ENCODE measurements at regions not wholly inside any gene's neighbourhood (a gene's known extent, or its start where the extent isn't known, plus 50 kb on each side); places are given as distances from the start of the nearest gene placed in this dataset.
"Not testable (repeated sequence)": the region's sequence is repeated elsewhere in the genome, so short reads cannot be mapped to it uniquely, and the experiment has no call there.

- FAIRE-seq (no peak), DNase-seq (ENCODE audit: insufficient read length, low spot score) (no peak)
- no peak for TF ChIP-seq POLR2A (IDR thresholded peaks at IDR 0.05; ENCODE audit: low read depth, low read length)
These were observed 118.4 kb upstream of the PRSS3 start for GRCh38 chr9:33676746-33677505.

DNA sequence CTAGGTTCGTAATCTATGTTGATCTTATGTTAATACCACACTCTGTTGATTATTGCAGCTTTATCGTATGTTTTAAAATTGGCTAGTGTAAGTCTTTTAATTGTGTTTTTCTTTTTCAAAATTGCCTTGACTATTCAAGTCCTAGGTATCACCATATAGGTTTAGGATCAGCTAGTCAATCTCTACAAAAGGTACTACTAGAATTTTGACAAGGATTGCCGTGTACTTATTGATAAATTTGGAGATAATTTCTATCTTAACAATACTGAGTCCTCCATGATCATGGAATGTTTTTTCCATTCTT is 117.9 kb upstream of the PRSS3 start:
- FAIRE-seq, result no peak
- no peak for TF ChIP-seq POLR2A (IDR thresholded peaks at IDR 0.05; ENCODE audit: low read depth, low read length)
- no peak for DNase-seq (ENCODE audit: insufficient read length, low spot score)

DNA sequence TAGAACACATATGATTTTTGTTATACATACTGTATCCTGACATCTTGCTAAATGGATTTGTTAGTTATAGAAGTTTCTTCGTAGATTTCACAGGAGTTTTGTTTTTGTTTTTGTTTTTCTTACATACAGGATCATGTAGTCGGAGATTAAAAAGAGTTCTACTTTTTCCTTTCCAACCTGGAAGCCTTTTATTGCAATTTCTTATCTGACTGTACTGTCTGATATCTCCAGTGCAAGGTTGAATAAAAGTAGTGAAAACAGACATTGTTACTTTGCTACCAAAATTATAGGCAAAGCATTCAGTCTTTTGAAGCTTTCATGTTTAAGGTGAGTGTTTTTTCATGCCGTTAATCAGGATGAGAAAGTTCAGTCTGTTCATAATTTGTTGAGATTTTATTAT is 117.4 kb upstream of the PRSS3 start:
- FAIRE-seq (no peak), DNase-seq (ENCODE audit: insufficient read length, low spot score) (no peak)
- TF ChIP-seq POLR2A (IDR thresholded peaks at IDR 0.05; ENCODE audit: low read depth, low read length), result no peak

- no peak for TF ChIP-seq POLR2A (IDR thresholded peaks at IDR 0.05; ENCODE audit: low read depth, low read length)
- DNase-seq (ENCODE audit: insufficient read length, low spot score) (no peak), FAIRE-seq (no peak)
These were observed 112.8 kb upstream of the PRSS3 start for GRCh38 chr9:33682551-33682950.

DNA sequence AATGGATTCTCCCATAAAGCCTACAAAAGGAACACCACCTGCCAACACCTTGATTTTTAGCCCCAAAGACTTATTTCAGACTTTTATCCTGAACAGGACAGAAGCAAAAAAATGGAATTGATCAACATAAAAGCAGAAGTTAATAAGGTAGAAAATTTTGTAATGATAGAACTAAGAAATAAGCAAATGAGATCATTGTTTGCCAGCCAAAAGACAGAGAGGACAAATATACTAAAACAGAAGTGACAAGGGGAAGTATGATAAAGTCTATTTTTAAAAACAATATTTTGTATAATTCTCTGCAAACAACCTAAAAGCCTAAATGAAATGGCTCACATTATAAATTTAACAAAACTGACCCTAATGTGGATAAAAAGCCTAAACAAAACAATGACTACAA is 110.5 kb upstream of the PRSS3 start:
- TF ChIP-seq POLR2A (IDR thresholded peaks at IDR 0.05; ENCODE audit: low read depth, low read length), result no peak
- DNase-seq (ENCODE audit: insufficient read length, low spot score) (no peak), FAIRE-seq (no peak)

DNA sequence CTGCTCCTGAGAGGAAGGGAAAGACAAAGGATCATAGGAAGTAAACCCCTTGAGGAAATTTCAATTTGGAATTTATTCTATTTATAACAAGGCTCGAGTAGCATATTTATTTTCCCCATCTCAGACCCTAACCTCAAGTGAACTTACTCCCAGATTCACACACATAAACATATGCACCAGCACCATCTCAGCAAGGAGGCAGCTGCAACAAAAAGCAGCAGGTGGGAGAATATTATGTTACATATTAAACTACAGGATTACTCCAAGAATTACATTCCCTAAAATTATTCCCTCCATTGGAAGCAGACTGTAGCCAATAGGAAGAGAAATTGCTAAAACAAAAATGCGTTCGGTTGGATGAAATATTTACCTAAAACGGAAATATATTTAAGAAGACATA is 108.4 kb upstream of the PRSS3 start:
- no peak for TF ChIP-seq POLR2A (IDR thresholded peaks at IDR 0.05; ENCODE audit: low read depth, low read length)
- FAIRE-seq, result no peak
- no peak for DNase-seq (ENCODE audit: insufficient read length, low spot score)

DNA sequence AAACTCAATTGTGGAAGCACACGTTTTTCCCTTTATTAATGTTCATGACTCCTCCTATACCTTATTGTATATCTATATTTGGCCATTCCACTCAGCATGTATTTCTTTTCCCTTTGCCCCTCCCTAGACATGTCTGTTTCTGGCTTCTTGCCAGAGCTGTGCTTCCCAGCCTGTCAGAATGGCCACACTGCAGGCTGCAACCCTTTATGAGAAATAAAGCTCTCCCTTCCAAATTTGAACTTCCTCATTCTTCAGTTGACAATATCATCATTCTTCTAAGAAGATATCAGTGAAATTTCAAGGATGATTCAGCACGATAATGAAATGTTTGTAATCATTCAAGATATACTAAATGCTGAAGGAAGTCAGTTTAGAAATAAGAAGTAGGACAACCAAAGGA is 107.6 kb upstream of the PRSS3 start:
- FAIRE-seq, result no peak
- TF ChIP-seq POLR2A (IDR thresholded peaks at IDR 0.05; ENCODE audit: low read depth, low read length), result no peak
- no peak for DNase-seq (ENCODE audit: insufficient read length, low spot score)

GRCh38 chr9:33690143-33690933 is 105.0 kb upstream of the PRSS3 start:
- no peak for DNase-seq (ENCODE audit: insufficient read length, low spot score)
- no peak for FAIRE-seq
- TF ChIP-seq POLR2A (IDR thresholded peaks at IDR 0.05; ENCODE audit: low read depth, low read length), result no peak

- FAIRE-seq (no peak), DNase-seq (ENCODE audit: insufficient read length, low spot score) (no peak)
- no peak for TF ChIP-seq POLR2A (IDR thresholded peaks at IDR 0.05; ENCODE audit: low read depth, low read length)
These were observed 100.1 kb upstream of the PRSS3 start for GRCh38 chr9:33695299-33695698.

DNA sequence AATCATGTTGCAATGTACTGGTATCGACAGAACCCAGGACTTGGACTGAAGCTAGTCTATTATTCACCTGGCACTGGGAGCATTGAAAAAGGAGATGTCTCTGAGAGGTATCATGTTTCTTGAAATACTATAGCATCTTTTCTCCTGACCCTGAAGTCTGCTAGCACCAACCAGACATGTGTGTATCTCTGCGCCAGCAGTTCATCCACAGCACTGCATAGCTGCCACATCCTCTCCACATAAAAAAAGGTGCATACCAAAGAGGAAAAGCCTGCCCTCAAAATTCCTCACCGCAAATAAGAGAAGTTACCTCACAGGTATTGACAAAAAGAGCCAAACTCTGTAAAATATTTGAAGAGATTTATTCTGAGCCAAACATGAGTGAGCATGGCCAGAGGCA is 99.5 kb upstream of the PRSS3 start:
- no peak for TF ChIP-seq POLR2A (IDR thresholded peaks at IDR 0.05; ENCODE audit: low read depth, low read length)
- DNase-seq (ENCODE audit: insufficient read length, low spot score), result no peak
- FAIRE-seq, result no peak

DNA sequence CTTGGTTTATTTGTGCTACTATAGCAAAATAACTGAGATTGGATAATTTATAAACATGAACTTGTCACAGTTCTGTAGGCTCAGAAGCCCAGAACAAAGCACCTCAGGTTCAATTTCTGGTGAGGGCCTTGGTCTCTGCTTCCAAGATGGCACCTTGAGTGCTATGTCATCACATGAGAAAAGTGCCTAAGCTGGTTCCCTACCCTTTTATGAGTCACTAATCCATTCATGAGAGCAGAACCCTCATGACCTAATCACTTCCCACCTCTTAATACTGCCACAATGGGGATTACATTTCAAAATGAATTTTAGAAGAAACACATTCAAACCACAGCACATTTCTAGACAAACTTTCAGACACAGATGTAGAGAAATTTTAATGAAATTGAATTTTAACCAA is 98.2 kb upstream of the PRSS3 start:
- FAIRE-seq, result no peak
- no peak for DNase-seq (ENCODE audit: insufficient read length, low spot score)
- no peak for TF ChIP-seq POLR2A (IDR thresholded peaks at IDR 0.05; ENCODE audit: low read depth, low read length)

GRCh38 chr9:33698267-33698666 is 97.1 kb upstream of the PRSS3 start:
- no peak for DNase-seq (ENCODE audit: insufficient read length, low spot score)
- no peak for FAIRE-seq
- no peak for TF ChIP-seq POLR2A (IDR thresholded peaks at IDR 0.05; ENCODE audit: low read depth, low read length)

DNA sequence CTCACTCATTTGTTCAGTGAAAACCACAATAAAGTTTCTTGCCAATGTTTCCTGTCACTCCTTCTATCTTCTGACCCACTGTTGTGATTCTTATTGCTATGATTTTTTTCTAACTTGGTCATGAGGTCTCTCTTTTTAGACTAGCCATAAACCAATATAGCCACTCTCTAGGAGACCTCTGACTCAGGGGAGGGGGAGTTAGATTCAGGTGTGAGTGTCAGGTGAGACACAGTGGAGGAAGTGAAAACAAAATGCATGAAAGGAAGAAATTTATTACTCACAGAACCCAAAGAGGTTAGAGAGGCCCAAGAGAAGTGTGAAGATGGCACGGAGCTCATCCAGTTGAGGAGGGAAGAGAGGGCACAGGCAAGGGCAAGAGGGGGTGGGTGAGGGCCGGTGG is 94.4 kb upstream of the PRSS3 start:
- DNase-seq (ENCODE audit: insufficient read length, low spot score); FAIRE-seq: not testable (repeated sequence)

DNA sequence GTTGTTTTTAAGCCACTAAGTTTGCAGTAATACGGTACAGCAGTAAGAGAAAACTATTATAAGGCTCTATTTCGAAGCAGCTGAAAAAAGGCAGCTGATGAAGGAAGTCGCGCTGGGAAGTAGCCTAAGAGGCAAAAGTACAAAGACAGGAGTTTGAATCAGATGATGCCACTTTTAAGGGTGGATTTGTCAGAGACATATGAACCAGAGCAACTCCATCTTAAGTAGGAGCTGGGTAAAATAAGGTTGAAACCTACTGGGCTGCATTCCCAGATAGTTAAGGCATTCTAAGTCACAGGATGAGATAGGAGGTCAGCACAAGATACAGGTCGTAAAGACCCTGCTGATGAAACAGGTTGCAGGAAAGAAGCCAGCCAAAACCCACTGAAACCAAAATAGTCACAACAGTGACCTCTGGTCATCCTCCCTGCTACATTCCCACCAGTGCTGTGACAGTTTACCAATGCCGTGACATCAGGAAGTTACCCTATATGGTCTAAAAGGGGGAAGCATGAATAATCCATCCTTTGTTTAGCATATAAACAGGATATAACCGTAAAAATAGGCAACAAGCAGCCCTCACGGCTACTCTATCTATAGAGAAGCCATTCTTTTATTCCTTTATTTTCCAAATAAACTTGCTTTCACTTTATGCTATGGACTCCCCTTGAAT is 91.8 kb upstream of the PRSS3 start:
- FAIRE-seq, result no peak
- TF ChIP-seq POLR2A (IDR thresholded peaks at IDR 0.05; ENCODE audit: low read depth, low read length), result no peak
- DNase-seq (ENCODE audit: insufficient read length, low spot score), result no peak

DNA sequence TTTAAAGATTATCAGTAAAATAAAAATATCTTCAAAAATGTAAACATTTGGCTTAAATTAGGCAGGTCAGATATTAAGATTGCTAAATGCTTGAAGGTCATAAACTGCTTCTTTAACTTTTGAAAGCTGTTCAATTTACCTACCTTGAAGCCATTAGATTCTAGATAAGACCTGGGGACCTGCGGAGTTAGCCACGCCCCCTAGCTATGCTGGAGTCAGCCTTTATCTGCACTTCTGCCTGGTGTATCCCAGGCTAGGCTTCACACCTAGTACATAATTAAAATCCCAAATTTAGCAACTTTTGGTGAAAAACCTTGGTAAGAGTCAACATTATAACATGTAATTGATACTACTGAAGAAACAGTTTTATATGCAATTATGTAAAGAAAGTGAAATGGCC is 89.9 kb upstream of the PRSS3 start:
- not testable (repeated sequence) for FAIRE-seq; DNase-seq (ENCODE audit: insufficient read length, low spot score)

All from H54 (cell line).